ENCODE measurements at regions not wholly inside any gene's neighbourhood (a gene's known extent, or its start where the extent isn't known, plus 50 kb on each side); places are given as distances from the start of the nearest gene placed in this dataset.

GRCh38 chr3:159904455-159904854, 84.2 kb upstream of the IL12A start:
- no peak for DNase-seq (ENCODE audit: low read depth)

GRCh38 chr3:159904911-159905310, 83.7 kb upstream of the IL12A start:
- DNase-seq (ENCODE audit: low read depth): no peak

- DNase-seq (ENCODE audit: low read depth): no peak
Observed at GRCh38 chr3:159907828-159908227, 80.8 kb upstream of the IL12A start.

- DNase-seq (ENCODE audit: low read depth): no peak
Observed at GRCh38 chr3:159910991-159911663, 77.5 kb upstream of the IL12A start.

GRCh38 chr3:159911664-159912037, 77.0 kb upstream of the IL12A start:
- DNase-seq (ENCODE audit: low read depth): no peak

GRCh38 chr3:159913712-159914414, 74.8 kb upstream of the IL12A start:
- DNase-seq (ENCODE audit: low read depth): no peak

- DNase-seq (ENCODE audit: low read depth): no peak
Observed at GRCh38 chr3:159914426-159914825, 74.2 kb upstream of the IL12A start.

- DNase-seq (ENCODE audit: low read depth): no peak
Observed at GRCh38 chr3:159916052-159916451, 72.6 kb upstream of the IL12A start.

GRCh38 chr3:159917141-159917540, 71.5 kb upstream of the IL12A start:
- no peak for DNase-seq (ENCODE audit: low read depth)

GRCh38 chr3:159919873-159920272, 68.8 kb upstream of the IL12A start:
- DNase-seq (ENCODE audit: low read depth): peak; percentile 59

GRCh38 chr3:159922193-159922840, 66.3 kb upstream of the IL12A start:
- no peak for DNase-seq (ENCODE audit: low read depth)

- DNase-seq (ENCODE audit: low read depth): no peak
Observed at GRCh38 chr3:159922861-159923312, 65.7 kb upstream of the IL12A start.

GRCh38 chr3:159923336-159923735, 65.3 kb upstream of the IL12A start:
- no peak for DNase-seq (ENCODE audit: low read depth)

- DNase-seq (ENCODE audit: low read depth): peak; percentile 36
Observed at GRCh38 chr3:159923956-159924355, 64.7 kb upstream of the IL12A start.

- DNase-seq (ENCODE audit: low read depth): no peak
Observed at GRCh38 chr3:159924411-159924810, 64.2 kb upstream of the IL12A start.

- DNase-seq (ENCODE audit: low read depth): no peak
Observed at GRCh38 chr3:159925248-159925647, 63.4 kb upstream of the IL12A start.

- no peak for DNase-seq (ENCODE audit: low read depth)
Observed at GRCh38 chr3:159926573-159926972, 62.1 kb upstream of the IL12A start.

- DNase-seq (ENCODE audit: low read depth): no peak
Observed at GRCh38 chr3:159928071-159928491, 60.6 kb upstream of the IL12A start.

- DNase-seq (ENCODE audit: low read depth): peak; percentile 92
Observed at GRCh38 chr3:159928666-159929065, 60.0 kb upstream of the IL12A start.

- peak; percentile 75 for DNase-seq (ENCODE audit: low read depth)
Observed at GRCh38 chr3:159929171-159930141, 59.2 kb upstream of the IL12A start.

GRCh38 chr3:159934216-159934615, 54.4 kb upstream of the IL12A start:
- no peak for DNase-seq (ENCODE audit: low read depth)

GRCh38 chr3:159936541-159936940, 52.1 kb upstream of the IL12A start:
- no peak for DNase-seq (ENCODE audit: low read depth)
